H1 (cell line): ENCODE measurements at regions not wholly inside any gene's neighbourhood (a gene's known extent, or its start where the extent isn't known, plus 50 kb on each side); places are given as distances from the start of the nearest gene placed in this dataset.

ENCODE experiments used
- CTCF ChIA-PET: fragments of 300-600 bp; sonication (Branson Sonifier 250); formaldehyde crosslinking; loops from one replicate; lab custom pipeline; 2021; ENCODE audit not compliant: partially characterized antibody; lab: Charles Lee
- POLR2A ChIA-PET: fragments of 300-600 bp; sonication (Branson Sonifier 250); formaldehyde crosslinking; loops from one replicate; lab custom pipeline; 2021; ENCODE audit warnings: inconsistent platforms; ENCODE audit not compliant: partially characterized antibody; lab: Charles Lee
- DNase-seq, 2 experiments: peaks; one replicate each; pipeline versions ENCODE4 v3.0.0 to v3.0.0-alpha.2; 2010 to 2022; ENCODE audit warnings: low spot score in 2 of 2, low read depth in 1 of 2, mixed read lengths in 1 of 2
- FAIRE-seq: peaks from 2 replicates; lab custom pipeline; 2011; peaks lifted over from hg19 to GRCh38; lab: Jason Lieb, UNC
- H2AFZ ChIP-seq: 2 replicates; pipeline ENCODE4 v1.8.1; 2012; ENCODE audit warnings: low read length, inconsistent platforms
- H2AK5ac ChIP-seq: 2 replicates; pipeline ENCODE4 v1.6.1; 2013; ENCODE audit warnings: low read depth, low read length
- H2BK120ac ChIP-seq: replicated peaks from 2 replicates; pipeline ENCODE3; 2013; ENCODE audit warnings: low read depth, low read length, inconsistent platforms
- H2BK12ac ChIP-seq: 2 replicates; pipeline ENCODE4 v1.6.1; 2013; ENCODE audit warnings: low read depth, low read length
- H2BK15ac ChIP-seq: 2 replicates; pipeline ENCODE4 v1.6.1; 2013; ENCODE audit warnings: low read length
- H2BK20ac ChIP-seq: 2 replicates; pipeline ENCODE4 v1.6.1; 2013; ENCODE audit warnings: low read length
- H2BK5ac ChIP-seq: 2 replicates; pipeline ENCODE4 v1.6.1; 2013; ENCODE audit warnings: low read depth, low read length
- H3K14ac ChIP-seq: 2 replicates; pipeline ENCODE4 v1.6.1; 2013; ENCODE audit warnings: inconsistent platforms; ENCODE audit not compliant: insufficient read length
- H3K18ac ChIP-seq: 2 replicates; pipeline ENCODE4 v1.6.1; 2013; ENCODE audit warnings: low read length; ENCODE audit errors: extremely low read depth
- H3K23ac ChIP-seq: 2 replicates; pipeline ENCODE4 v1.6.1; 2013; ENCODE audit warnings: inconsistent platforms; ENCODE audit not compliant: insufficient read length
- H3K23me2 ChIP-seq: 2 replicates; pipeline ENCODE4 v1.6.1; 2013; ENCODE audit warnings: low read depth, low read length
- H3K27ac ChIP-seq: 2 replicates; pipeline ENCODE4 v1.6.1; 2011; ENCODE audit warnings: low read depth, low read length, inconsistent platforms
- H3K27me3 ChIP-seq, 4 experiments: replicated peaks in 1 of 4; 1 replicate in 1 of 4; 2 replicates in 3 of 4; pipeline versions ENCODE4 v1.6.1 to v1.8.1; 2011 to 2013; ENCODE audit warnings: low read length in 3 of 4, mild to moderate bottlenecking in 3 of 4, inconsistent platforms in 2 of 4, mixed read lengths in 2 of 4, moderate library complexity in 1 of 4; ENCODE audit not compliant: control insufficient read depth in 3 of 4, insufficient read depth in 3 of 4; ENCODE audit errors: extremely low read depth in 1 of 4
- H3K36me3 ChIP-seq, 4 experiments: 2 replicates each; pipeline versions ENCODE4 v1.6.1 to v1.8.1; 2011 to 2013; ENCODE audit warnings: mild to moderate bottlenecking in 4 of 4, low read length in 3 of 4, moderate library complexity in 2 of 4, control low read depth in 1 of 4, inconsistent platforms in 1 of 4; ENCODE audit not compliant: insufficient read depth in 4 of 4, control insufficient read depth in 2 of 4
- H3K4ac ChIP-seq: replicated peaks from 2 replicates; pipeline ENCODE3; 2013; ENCODE audit warnings: low read length, low read depth, mixed read lengths, inconsistent platforms; ENCODE audit not compliant: insufficient read length
- H3K4me1 ChIP-seq, 4 experiments: replicated peaks in 1 of 4; 1 replicate in 1 of 4; 2 replicates in 3 of 4; pipeline versions ENCODE4 v1.6.1 to v1.8.1; 2011 to 2013; ENCODE audit warnings: low read length in 3 of 4, inconsistent platforms in 2 of 4, mixed read lengths in 1 of 4; ENCODE audit not compliant: insufficient read depth in 4 of 4, control insufficient read depth in 3 of 4
- H3K4me2 ChIP-seq, 2 experiments: 2 replicates each; pipeline versions ENCODE4 v1.6.1 to v1.8.1; 2011 to 2013; ENCODE audit warnings: low read depth in 2 of 2, low read length in 2 of 2, control low read depth in 1 of 2, inconsistent platforms in 1 of 2, mild to moderate bottlenecking in 1 of 2; ENCODE audit not compliant: insufficient read depth in 1 of 2
- H3K4me3 ChIP-seq, 4 experiments: fragments of 200-600, 300-600 bp in 1 of 4; sonication (generic), shearing (Covaris generic), sonication (Bioruptor Twin) in 1 of 4; 2 replicates each; pipeline versions ENCODE4 v1.5.1 to v1.8.1; 2011 to 2016; ENCODE audit warnings: low read length in 4 of 4, low read depth in 3 of 4, control low read depth in 2 of 4, inconsistent platforms in 2 of 4, mild to moderate bottlenecking in 2 of 4, mixed read lengths in 1 of 4, moderate library complexity in 1 of 4; ENCODE audit not compliant: insufficient read depth in 2 of 4; ENCODE audit errors: extremely low read depth in 1 of 4
- H3K56ac ChIP-seq: replicated peaks from 2 replicates; pipeline ENCODE3; 2013; ENCODE audit warnings: low read depth, mild to moderate bottlenecking, mixed read lengths, low read length, inconsistent platforms; ENCODE audit not compliant: insufficient read length
- H3K79me1 ChIP-seq: 2 replicates; pipeline ENCODE4 v1.6.1; 2013; ENCODE audit warnings: low read depth, low read length, control low read depth
- H3K79me2 ChIP-seq, 2 experiments: 2 replicates each; pipeline versions ENCODE4 v1.6.1 to v1.8.1; 2012 to 2013; ENCODE audit warnings: low read length in 2 of 2, mild to moderate bottlenecking in 2 of 2, inconsistent platforms in 1 of 2; ENCODE audit not compliant: insufficient read depth in 2 of 2, control insufficient read depth in 1 of 2
- H3K9ac ChIP-seq, 4 experiments: replicated peaks in 1 of 4; 1 replicate in 1 of 4; 2 replicates in 3 of 4; pipeline versions ENCODE4 v1.6.1 to v1.8.1; 2011 to 2013; ENCODE audit warnings: low read depth in 3 of 4, low read length in 3 of 4, control low read depth in 2 of 4, mild to moderate bottlenecking in 2 of 4, moderate library complexity in 2 of 4, inconsistent platforms in 1 of 4; ENCODE audit errors: extremely low read depth in 1 of 4
- H3K9me3 ChIP-seq, 2 experiments: 2 replicates each; pipeline versions ENCODE4 v1.6.1 to v1.8.1; 2012 to 2013; ENCODE audit warnings: mild to moderate bottlenecking in 2 of 2, moderate library complexity in 2 of 2, control low read depth in 1 of 2, inconsistent platforms in 1 of 2, low read depth in 1 of 2, low read length in 1 of 2, mixed read lengths in 1 of 2; ENCODE audit not compliant: insufficient read depth in 2 of 2
- H4K20me1 ChIP-seq, 2 experiments: replicated peaks in 1 of 2; 2 replicates each; pipeline versions ENCODE3 to v1.8.1; 2011 to 2013; ENCODE audit warnings: inconsistent platforms in 2 of 2, low read length in 2 of 2, mild to moderate bottlenecking in 1 of 2; ENCODE audit not compliant: insufficient read depth in 2 of 2, control insufficient read depth in 1 of 2
- H4K5ac ChIP-seq: 2 replicates; pipeline ENCODE4 v1.6.1; 2013; ENCODE audit warnings: low read length, low read depth, mixed read lengths, inconsistent platforms; ENCODE audit not compliant: insufficient read length
- H4K8ac ChIP-seq: 2 replicates; pipeline ENCODE4 v1.8.0; 2013; ENCODE audit warnings: mild to moderate bottlenecking, moderate library complexity, low read length, inconsistent platforms; ENCODE audit not compliant: insufficient read depth; ENCODE audit errors: extremely low read depth
- H4K91ac ChIP-seq: replicated peaks from 2 replicates; pipeline ENCODE3; 2013; ENCODE audit warnings: low read length, mixed read lengths, inconsistent platforms; ENCODE audit not compliant: insufficient read length
- BACH1 ChIP-seq: IDR thresholded peaks from 2 replicates; pipeline ENCODE4 v1.6.1; 2012; ENCODE audit warnings: low read length, improper control_type of control experiment
- CBX5 ChIP-seq: fragments of 300-800, 300-1000 bp; sonication (generic); IDR thresholded peaks from 2 replicates; pipeline ENCODE4 v1.7.1; 2016; ENCODE audit warnings: antibody characterized with exemption, low read length, low read depth
- CBX8 ChIP-seq: fragments of 300-800, 300-1000 bp; sonication (generic); IDR thresholded peaks from 2 replicates; pipeline ENCODE4 v1.7.1; 2016; ENCODE audit warnings: low read depth, low read length, borderline replicate concordance
- CEBPB ChIP-seq: IDR thresholded peaks from 2 replicates; pipeline ENCODE4 v1.6.1; 2012; ENCODE audit warnings: low read depth, low read length
- FOSL1 ChIP-seq: IDR thresholded peaks from 2 replicates; pipeline ENCODE4 v1.6.1; 2011; ENCODE audit warnings: mild to moderate bottlenecking, low read depth, low read length, moderate library complexity; ENCODE audit not compliant: insufficient read depth
- GABPA ChIP-seq: IDR thresholded peaks from 2 replicates; pipeline ENCODE4 v1.6.1; 2011; ENCODE audit warnings: mild to moderate bottlenecking, low read length, moderate library complexity, borderline replicate concordance; ENCODE audit not compliant: insufficient read depth
- HDAC2 ChIP-seq, 2 experiments: fragments of 300-600 bp in 1 of 2; sonication (generic) in 1 of 2; IDR thresholded peaks; 2 replicates each; pipeline ENCODE4 v1.6.1; 2011 to 2012; ENCODE audit warnings: low read depth in 2 of 2, low read length in 2 of 2, mild to moderate bottlenecking in 2 of 2, moderate library complexity in 2 of 2, borderline replicate concordance in 1 of 2, inconsistent platforms in 1 of 2
- NRF1 ChIP-seq: IDR thresholded peaks from 2 replicates; pipeline ENCODE4 v1.6.1; 2011; ENCODE audit warnings: mild to moderate bottlenecking, low read depth, low read length, improper control_type of control experiment
- POLR2A ChIP-seq, 2 experiments: IDR thresholded peaks; 1 replicate in 1 of 2; 2 replicates in 1 of 2; pipeline ENCODE4 v1.6.1; 2011; ENCODE audit warnings: low read depth in 2 of 2, low read length in 2 of 2, mild to moderate bottlenecking in 2 of 2; ENCODE audit errors: control extremely low read depth in 1 of 2
- POLR2AphosphoS5 ChIP-seq: IDR thresholded peaks from 2 replicates; pipeline ENCODE4 v1.6.1; 2011; ENCODE audit warnings: low read depth, low read length
- RNF2 ChIP-seq: fragments of 200-900, 300-1000 bp; sonication (generic); IDR thresholded peaks from 2 replicates; pipeline ENCODE4 v1.7.1; 2016; ENCODE audit warnings: borderline replicate concordance, low read depth, mild to moderate bottlenecking, antibody characterized with exemption, low read length; ENCODE audit not compliant: poor library complexity, severe bottlenecking; ENCODE audit errors: missing control alignments
- SP2 ChIP-seq: IDR thresholded peaks from 2 replicates; pipeline ENCODE4 v1.6.1; 2012; ENCODE audit warnings: mild to moderate bottlenecking, low read length, inconsistent platforms
- TBP ChIP-seq: IDR thresholded peaks from 2 replicates; pipeline ENCODE4 v1.6.1; 2011; ENCODE audit warnings: low read depth, low read length, improper control_type of control experiment
- WGBS, 2 experiments: shearing (Covaris generic) in 1 of 2; methylation state at CpG; one replicate each; pipeline versions ENCODE4 v1.1.6 to v1.1.7; 2013 to 2015; ENCODE audit warnings: low lambda C conversion rate in 2 of 2, mixed read lengths in 2 of 2, inconsistent platforms in 1 of 2, low coverage in 1 of 2, missing lambda C conversion rate in 1 of 2; ENCODE audit not compliant: insufficient replicate concordance in 2 of 2, insufficient coverage in 1 of 2, insufficient read length in 1 of 2; ENCODE audit errors: extremely low coverage in 1 of 2, missing lambda C conversion rate in 1 of 2; 5-methylcytosine and 5-hydroxymethylcytosine counted together
- TF ChIP-seq, protein P1 (sequence below): IDR thresholded peaks from 2 replicates; pipeline ENCODE4 v1.6.1; 2012; ENCODE audit warnings: inconsistent platforms

DNA sequence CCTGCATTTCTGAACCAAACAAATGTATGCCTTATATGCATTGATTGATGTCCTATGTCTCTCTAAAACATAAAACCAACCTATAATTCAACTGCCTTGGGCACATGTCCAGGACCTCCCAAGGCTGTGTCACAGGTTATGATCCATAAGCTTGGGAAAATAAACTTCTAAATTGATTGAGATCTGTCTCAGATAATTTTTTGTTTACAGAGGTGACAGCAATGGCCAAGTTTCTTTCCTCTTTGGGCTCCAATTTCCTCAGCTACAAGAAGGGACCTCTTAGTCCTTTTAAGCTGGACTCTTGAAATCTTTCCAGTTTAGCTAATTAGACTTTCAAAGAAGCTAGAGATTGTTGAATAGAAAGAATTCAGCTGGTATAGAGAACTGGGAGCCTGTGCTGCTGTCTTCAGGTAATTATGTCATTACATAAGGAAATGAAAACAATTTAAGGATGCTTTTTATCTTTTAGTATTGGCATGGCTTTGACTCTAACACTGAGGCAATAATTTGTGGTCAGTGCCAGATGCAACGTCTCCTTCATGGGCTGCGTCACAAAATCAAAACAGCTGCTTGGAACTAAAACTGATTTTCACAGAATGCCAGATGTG, 412.1 kb upstream of the TRIB2 start:
- Histone ChIP-seq H3K4me2 (no peak overlapping the region), H3K23ac (no peak overlapping the region), H2BK5ac (no peak overlapping the region), H4K8ac (no peak overlapping the region), H3K9ac (no peak overlapping the region), H4K91ac (no peak overlapping the region), H3K4ac (no peak overlapping the region), H3K9me3 (no peaks in the 10 kb centered on the region; a peak in 1 of 4 replicates), H3K79me2 (no peaks in the 10 kb centered on the region), H2BK20ac (no peak overlapping the region), H2BK15ac (no peak overlapping the region), H3K23me2 (no peaks in the 10 kb centered on the region), H3K36me3 (no peaks in the 10 kb centered on the region), H3K27me3 (no peaks in the 10 kb centered on the region), H3K14ac (no peak overlapping the region), H2BK120ac (no peak overlapping the region), H4K5ac (no peak overlapping the region), H3K4me3 (no peak overlapping the region), H3K79me1 (no peaks in the 10 kb centered on the region), H3K56ac (no peak overlapping the region), H2AK5ac (no peak overlapping the region), H2BK12ac (no peak overlapping the region), H3K18ac (no peak overlapping the region), H4K20me1 (no peaks in the 10 kb centered on the region), H3K27ac (no peak overlapping the region), H2AFZ (no peak overlapping the region), H3K4me1 (peaks cover 0 to 4% (median 0%) of the 10 kb centered on the region in 4 experiments; a peak in 2 of 7 replicates)
- CTCF ChIA-PET = interaction anchor here (0.9 to 1.6 kb wide), 3 partner anchors 9 to 702 kb away, joined by 3 to 8 read pairs (median 3); no protein-coding TSS in a partner anchor
- 100% methylated on average over 2 of the region's 2 CpGs; no CpG with 5 or more reads in 1 of the 2 experiments for WGBS, 2 experiments
- POLR2A ChIA-PET = no interaction called here
- no peak for DNase-seq
- FAIRE-seq = no peak
- no peak for TF ChIP-seq BACH1
- no peak for TF ChIP-seq POLR2A (IDR thresholded peaks at IDR 0.05; ENCODE audit: control extremely low read depth in 1 of 2, low read depth in 2 of 2, low read length in 2 of 2)
- no peak for TF ChIP-seq POLR2AphosphoS5
- TF ChIP-seq, protein P1, sequence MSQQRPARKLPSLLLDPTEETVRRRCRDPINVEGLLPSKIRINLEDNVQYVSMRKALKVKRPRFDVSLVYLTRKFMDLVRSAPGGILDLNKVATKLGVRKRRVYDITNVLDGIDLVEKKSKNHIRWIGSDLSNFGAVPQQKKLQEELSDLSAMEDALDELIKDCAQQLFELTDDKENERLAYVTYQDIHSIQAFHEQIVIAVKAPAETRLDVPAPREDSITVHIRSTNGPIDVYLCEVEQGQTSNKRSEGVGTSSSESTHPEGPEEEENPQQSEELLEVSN = no peak
- TF ChIP-seq RNF2 = no peak
- TF ChIP-seq CBX5 = no peak
- no peak for TF ChIP-seq HDAC2 (IDR thresholded peaks at IDR 0.05; ENCODE audit: borderline replicate concordance in 1 of 2, low read depth in 2 of 2, low read length in 2 of 2)
- TF ChIP-seq TBP = no peak
- TF ChIP-seq NRF1 = no peak
- TF ChIP-seq GABPA = no peak
- TF ChIP-seq SP2 = no peak
- TF ChIP-seq CBX8 = no peak
- no peak for TF ChIP-seq FOSL1
- TF ChIP-seq CEBPB = no peak
